DOHH2 (cell line): ENCODE measurements at regions not wholly inside any gene's neighbourhood (a gene's known extent, or its start where the extent isn't known, plus 50 kb on each side); places are given as distances from the start of the nearest gene placed in this dataset.

ENCODE experiments used
- H3F3A ChIP-seq: fragments of 200-600 bp; sonication (generic), shearing (Covaris generic); 2 replicates; pipeline ENCODE4 v1.6.0; 2016; ENCODE audit warnings: antibody characterized with exemption, mild to moderate bottlenecking; ENCODE audit not compliant: control insufficient read depth, insufficient read depth
- H3K27ac ChIP-seq: fragments of 200-600 bp; sonication (generic); 2 replicates; pipeline ENCODE4 v1.5.1; 2014; ENCODE audit warnings: low read depth, mild to moderate bottlenecking, low read length, moderate library complexity
- H3K27me3 ChIP-seq: fragments of 200-600 bp; sonication (generic); 2 replicates; pipeline ENCODE4 v1.6.1; 2014; ENCODE audit warnings: mild to moderate bottlenecking, low read length, mixed read lengths; ENCODE audit not compliant: control insufficient read depth
- H3K36me3 ChIP-seq: fragments of 200-600 bp; sonication (generic); 2 replicates; pipeline ENCODE4 v1.6.1; 2014; ENCODE audit warnings: mild to moderate bottlenecking, low read length, moderate library complexity, mixed read lengths; ENCODE audit not compliant: control insufficient read depth
- H3K4me1 ChIP-seq: fragments of 200-600 bp; sonication (generic); 2 replicates; pipeline ENCODE4 v1.6.1; 2014; ENCODE audit warnings: mild to moderate bottlenecking, low read length, mixed read lengths; ENCODE audit not compliant: control insufficient read depth
- H3K4me2 ChIP-seq: fragments of 200-600 bp; sonication (generic); 2 replicates; pipeline ENCODE4 v1.6.0; 2014; ENCODE audit warnings: mild to moderate bottlenecking, low read length, moderate library complexity
- H3K4me3 ChIP-seq: fragments of 200-600 bp; sonication (generic); 2 replicates; pipeline ENCODE4 v1.5.1; 2014; ENCODE audit warnings: mild to moderate bottlenecking, low read length, mixed read lengths
- H3K79me2 ChIP-seq: fragments of 200-600 bp; sonication (generic); 2 replicates; pipeline ENCODE4 v1.6.1; 2014; ENCODE audit warnings: mild to moderate bottlenecking, low read length, mixed read lengths; ENCODE audit not compliant: control insufficient read depth
- H3K9me2 ChIP-seq: fragments of 200-600 bp; sonication (generic); replicated peaks from 2 replicates; pipeline ENCODE4 v1.6.1; 2014; ENCODE audit warnings: mild to moderate bottlenecking, low read length, mixed read lengths; ENCODE audit not compliant: control insufficient read depth
- H3K9me3 ChIP-seq: fragments of 200-600 bp; sonication (generic); 2 replicates; pipeline ENCODE4 v1.6.1; 2014; ENCODE audit warnings: antibody characterized with exemption, low read length, mixed read lengths; ENCODE audit not compliant: control insufficient read depth, insufficient read depth
- H4K20me1 ChIP-seq: fragments of 200-600 bp; sonication (generic); 2 replicates; pipeline ENCODE4 v1.6.0; 2014; ENCODE audit warnings: low read depth, mild to moderate bottlenecking, antibody characterized with exemption, low read length, moderate library complexity; ENCODE audit not compliant: control insufficient read depth, insufficient read depth
- CTCF ChIP-seq: fragments of 200-600 bp; sonication (generic); IDR thresholded peaks from one replicate; pipeline ENCODE4 v1.5.1; 2014; ENCODE audit warnings: antibody characterized with exemption, mild to moderate bottlenecking, low read depth, low read length; ENCODE audit not compliant: poor library complexity, severe bottlenecking
- EZH2phosphoT487 ChIP-seq: fragments of 200-600 bp; sonication (generic); IDR thresholded peaks from 2 replicates; pipeline ENCODE4 v1.6.1; 2017; ENCODE audit warnings: borderline replicate concordance, mild to moderate bottlenecking, antibody characterized with exemption, low read length, moderate library complexity, mixed read lengths

DNA sequence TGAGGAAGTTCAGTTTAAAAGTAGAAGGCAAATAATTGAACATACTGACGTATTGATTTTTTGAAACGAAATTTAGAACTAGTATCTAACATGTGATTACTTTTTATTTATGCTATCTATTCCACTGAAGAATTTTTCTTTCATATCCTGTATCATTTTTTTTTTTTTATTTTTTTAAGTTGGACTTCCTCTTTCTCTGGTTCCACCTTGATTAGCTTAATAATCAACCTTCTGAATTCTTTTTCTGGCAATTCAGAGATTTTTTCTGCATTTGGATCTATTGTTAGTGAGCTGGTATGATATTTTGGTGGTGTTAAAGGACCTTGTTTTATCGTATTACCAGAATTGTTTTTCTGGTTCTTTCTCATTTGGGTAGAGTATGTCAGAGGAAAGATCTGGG, 411.2 kb downstream of the SOX11 start:
- TF ChIP-seq CTCF = no peak
- TF ChIP-seq EZH2phosphoT487 = no peak

GRCh38 chr2:6103949-6104348, 411.8 kb downstream of the SOX11 start:
- Histone ChIP-seq H3K9me3 (peaks cover 3% of the 10 kb centered on the region; the same call in 1 of the 2 replicates), H4K20me1 (no peaks in the 10 kb centered on the region), H3K9me2 (no peaks in the 10 kb centered on the region), H3K27me3 (no peaks in the 10 kb centered on the region), H3K36me3 (no peaks in the 10 kb centered on the region), H3K79me2 (no peaks in the 10 kb centered on the region), H3F3A (no peaks in the 10 kb centered on the region), H3K27ac (no peak overlapping the region), H3K4me2 (no peak overlapping the region), H3K4me1 (peaks cover 10% of the 10 kb centered on the region), H3K4me3 (no peak overlapping the region)
- TF ChIP-seq EZH2phosphoT487 (no peak), CTCF (peak; percentile 57)

More for the DNA sequence above, 411.2 kb downstream of the SOX11 start:
- H3K9me2 ChIP-seq = no peaks in the 10 kb centered on the region
- no peak overlapping the region for H3K27ac ChIP-seq
- H4K20me1 ChIP-seq = no peaks in the 10 kb centered on the region
- no peak overlapping the region for H3K4me3 ChIP-seq
- peaks cover 3% of the 10 kb centered on the region; the same call in 1 of the 2 replicates for H3K9me3 ChIP-seq
- H3K4me2 ChIP-seq = no peak overlapping the region
- no peaks in the 10 kb centered on the region for H3K79me2 ChIP-seq
- H3K4me1 ChIP-seq = peaks cover 10% of the 10 kb centered on the region
- no peaks in the 10 kb centered on the region for H3K27me3 ChIP-seq
- no peaks in the 10 kb centered on the region for H3F3A ChIP-seq
- no peaks in the 10 kb centered on the region for H3K36me3 ChIP-seq

DNA sequence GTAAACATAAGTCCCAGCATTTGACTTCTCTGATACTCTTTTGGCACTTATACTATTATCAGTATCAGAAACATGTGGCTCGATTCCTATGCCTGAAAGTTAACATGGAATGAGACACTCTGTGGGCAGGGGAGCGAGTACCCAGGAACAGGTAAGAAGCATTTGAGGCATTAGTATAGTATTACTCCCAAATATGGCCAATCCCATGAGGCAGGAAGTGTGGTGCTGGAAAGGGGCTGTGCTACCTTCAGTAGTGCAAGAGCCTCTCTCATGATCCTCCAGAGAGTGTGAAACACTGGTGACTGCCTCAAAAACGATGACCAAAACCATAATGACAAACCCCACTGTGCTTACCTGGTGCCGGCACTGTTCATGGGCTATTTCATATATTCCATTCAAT, 415.1 kb downstream of the SOX11 start:
- H3K4me2 ChIP-seq = no peak overlapping the region
- no peak overlapping the region for H3K27ac ChIP-seq
- H3F3A ChIP-seq = no peaks in the 10 kb centered on the region
- no peaks in the 10 kb centered on the region for H3K9me2 ChIP-seq
- TF ChIP-seq EZH2phosphoT487 (no peak), CTCF (no peak)
- H3K79me2 ChIP-seq = no peaks in the 10 kb centered on the region
- H3K27me3 ChIP-seq = no peaks in the 10 kb centered on the region
- peaks cover 10% of the 10 kb centered on the region for H3K4me1 ChIP-seq
- no peak overlapping the region for H3K4me3 ChIP-seq
- H3K9me3 ChIP-seq = peaks cover 3% of the 10 kb centered on the region; the same call in 1 of the 2 replicates
- no peaks in the 10 kb centered on the region for H4K20me1 ChIP-seq
- H3K36me3 ChIP-seq = no peaks in the 10 kb centered on the region

DNA sequence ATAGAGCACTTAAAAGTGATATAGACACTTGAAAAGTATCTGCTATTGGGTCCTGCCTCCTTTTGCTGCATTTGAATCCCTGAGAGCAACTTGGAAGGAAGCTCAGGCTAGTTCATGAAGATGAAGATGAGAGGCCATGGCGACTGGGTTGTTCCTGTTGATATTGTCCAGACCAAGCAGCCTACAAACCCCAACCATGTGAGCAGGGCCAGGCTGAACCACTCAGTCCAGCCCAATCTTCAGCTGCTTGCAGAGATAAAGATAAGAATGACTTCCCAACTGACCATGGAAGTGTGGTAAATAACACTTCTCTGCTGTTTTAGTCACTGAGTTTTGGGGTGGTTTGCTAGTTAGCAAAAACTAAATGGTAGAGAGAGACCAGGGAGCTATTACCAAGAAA, 417.6 kb downstream of the SOX11 start:
- Histone ChIP-seq H3K27me3 (no peaks in the 10 kb centered on the region), H3K9me3 (no peaks in the 10 kb centered on the region), H3K4me1 (no peaks in the 10 kb centered on the region)

More for the DNA sequence above, 417.6 kb downstream of the SOX11 start:
- Histone ChIP-seq H3K27ac (no peak overlapping the region), H3F3A (no peaks in the 10 kb centered on the region), H3K79me2 (no peaks in the 10 kb centered on the region), H3K4me2 (no peak overlapping the region), H3K36me3 (no peaks in the 10 kb centered on the region), H3K4me3 (no peak overlapping the region), H4K20me1 (no peaks in the 10 kb centered on the region), H3K9me2 (no peaks in the 10 kb centered on the region)
- no peak for TF ChIP-seq CTCF
- no peak for TF ChIP-seq EZH2phosphoT487
